ENCODE measurements at regions not wholly inside any gene's neighbourhood (a gene's known extent, or its start where the extent isn't known, plus 50 kb on each side); places are given as distances from the start of the nearest gene placed in this dataset.

- H3K27me3 ChIP-seq (ENCODE audit: insufficient read depth, low read depth) = 0 out of 2 replicates have a peak, but pooled peaks cover 3% of the 10 kb centered on the region
These were observed 65.4 kb upstream of the IRX4 start for GRCh38 chr5:1948111-1948510.

GRCh38 chr5:1946776-1947175 lies 64.1 kb upstream of the IRX4 start:
- no peaks in the 10 kb centered on the region for H3K36me3 ChIP-seq (ENCODE audit: insufficient read depth)
- H3K4me3 ChIP-seq (IDR thresholded peaks at IDR 0.05; ENCODE audit: insufficient read depth, low read depth, low read length) = no peak overlapping the region
- no peaks in the 10 kb centered on the region for H3K79me2 ChIP-seq (ENCODE audit: insufficient read depth, low read depth)
- H2AFZ ChIP-seq (ENCODE audit: low read depth) = no peak overlapping the region
- TF ChIP-seq, protein P1, sequence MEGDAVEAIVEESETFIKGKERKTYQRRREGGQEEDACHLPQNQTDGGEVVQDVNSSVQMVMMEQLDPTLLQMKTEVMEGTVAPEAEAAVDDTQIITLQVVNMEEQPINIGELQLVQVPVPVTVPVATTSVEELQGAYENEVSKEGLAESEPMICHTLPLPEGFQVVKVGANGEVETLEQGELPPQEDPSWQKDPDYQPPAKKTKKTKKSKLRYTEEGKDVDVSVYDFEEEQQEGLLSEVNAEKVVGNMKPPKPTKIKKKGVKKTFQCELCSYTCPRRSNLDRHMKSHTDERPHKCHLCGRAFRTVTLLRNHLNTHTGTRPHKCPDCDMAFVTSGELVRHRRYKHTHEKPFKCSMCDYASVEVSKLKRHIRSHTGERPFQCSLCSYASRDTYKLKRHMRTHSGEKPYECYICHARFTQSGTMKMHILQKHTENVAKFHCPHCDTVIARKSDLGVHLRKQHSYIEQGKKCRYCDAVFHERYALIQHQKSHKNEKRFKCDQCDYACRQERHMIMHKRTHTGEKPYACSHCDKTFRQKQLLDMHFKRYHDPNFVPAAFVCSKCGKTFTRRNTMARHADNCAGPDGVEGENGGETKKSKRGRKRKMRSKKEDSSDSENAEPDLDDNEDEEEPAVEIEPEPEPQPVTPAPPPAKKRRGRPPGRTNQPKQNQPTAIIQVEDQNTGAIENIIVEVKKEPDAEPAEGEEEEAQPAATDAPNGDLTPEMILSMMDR (conservative IDR thresholded peaks at IDR 0.05; ENCODE audit: low read depth, low read length) = no peak
- no peaks in the 10 kb centered on the region for H4K20me1 ChIP-seq (ENCODE audit: insufficient read depth)
- no peaks in the 10 kb centered on the region for H3K4me1 ChIP-seq (ENCODE audit: low read depth, poor library complexity, severe bottlenecking)
- H3K9ac ChIP-seq = no peak overlapping the region
- no peak overlapping the region for H3K27ac ChIP-seq
- 0 out of 2 replicates have a peak, but pooled peaks cover 3% of the 10 kb centered on the region for H3K27me3 ChIP-seq (ENCODE audit: insufficient read depth, low read depth)
- no peak overlapping the region for H3K4me2 ChIP-seq

More at GRCh38 chr5:1948111-1948510, 65.4 kb upstream of the IRX4 start:
- Histone ChIP-seq H3K27ac (no peak overlapping the region), H3K4me2 (no peak overlapping the region), H2AFZ (ENCODE audit: low read depth) (no peak overlapping the region), H3K4me1 (ENCODE audit: low read depth, poor library complexity, severe bottlenecking) (no peaks in the 10 kb centered on the region), H4K20me1 (ENCODE audit: insufficient read depth) (no peaks in the 10 kb centered on the region), H3K9ac (no peak overlapping the region), H3K4me3 (IDR thresholded peaks at IDR 0.05; ENCODE audit: insufficient read depth, low read depth, low read length) (no peak overlapping the region), H3K79me2 (ENCODE audit: insufficient read depth, low read depth) (no peaks in the 10 kb centered on the region), H3K36me3 (ENCODE audit: insufficient read depth) (no peaks in the 10 kb centered on the region)
- TF ChIP-seq, protein P1 (conservative IDR thresholded peaks at IDR 0.05; ENCODE audit: low read depth, low read length) = no peak

- H2AFZ ChIP-seq (ENCODE audit: low read depth) = no peak overlapping the region
These were observed 63.5 kb upstream of the IRX4 start for GRCh38 chr5:1946122-1946677.

GRCh38 chr5:1945606-1946005 lies 62.9 kb upstream of the IRX4 start:
- H3K4me3 ChIP-seq (IDR thresholded peaks at IDR 0.05; ENCODE audit: insufficient read depth, low read depth, low read length) = no peak overlapping the region
- H3K9ac ChIP-seq = no peak overlapping the region
- H3K4me1 ChIP-seq (ENCODE audit: low read depth, poor library complexity, severe bottlenecking) = no peaks in the 10 kb centered on the region
- H2AFZ ChIP-seq (ENCODE audit: low read depth) = no peak overlapping the region
- no peak overlapping the region for H3K4me2 ChIP-seq
- TF ChIP-seq, protein P1 (conservative IDR thresholded peaks at IDR 0.05; ENCODE audit: low read depth, low read length) = no peak
- 0 out of 2 replicates have a peak, but pooled peaks cover 3% of the 10 kb centered on the region for H3K27me3 ChIP-seq (ENCODE audit: insufficient read depth, low read depth)
- H3K36me3 ChIP-seq (ENCODE audit: insufficient read depth) = no peaks in the 10 kb centered on the region
- H4K20me1 ChIP-seq (ENCODE audit: insufficient read depth) = no peaks in the 10 kb centered on the region
- H3K79me2 ChIP-seq (ENCODE audit: insufficient read depth, low read depth) = no peaks in the 10 kb centered on the region
- H3K27ac ChIP-seq = no peak overlapping the region

More at GRCh38 chr5:1946122-1946677, 63.5 kb upstream of the IRX4 start:
- Histone ChIP-seq H3K79me2 (ENCODE audit: insufficient read depth, low read depth) (no peaks in the 10 kb centered on the region), H3K27ac (no peak overlapping the region), H3K9ac (no peak overlapping the region), H3K27me3 (ENCODE audit: insufficient read depth, low read depth) (0 out of 2 replicates have a peak, but pooled peaks cover 3% of the 10 kb centered on the region), H3K36me3 (ENCODE audit: insufficient read depth) (no peaks in the 10 kb centered on the region), H3K4me3 (IDR thresholded peaks at IDR 0.05; ENCODE audit: insufficient read depth, low read depth, low read length) (no peak overlapping the region), H3K4me1 (ENCODE audit: low read depth, poor library complexity, severe bottlenecking) (no peaks in the 10 kb centered on the region), H3K4me2 (no peak overlapping the region), H4K20me1 (ENCODE audit: insufficient read depth) (no peaks in the 10 kb centered on the region)
- TF ChIP-seq, protein P1 (conservative IDR thresholded peaks at IDR 0.05; ENCODE audit: low read depth, low read length) = no peak

All from KMS-11 (cell line).